CD14-positive monocyte (primary cell): ENCODE measurements at regions not wholly inside any gene's neighbourhood (a gene's known extent, or its start where the extent isn't known, plus 50 kb on each side); places are given as distances from the start of the nearest gene placed in this dataset.

ENCODE experiments used
- DNase-seq, 3 donors: peaks; one replicate each; pipeline ENCODE4 v3.0.0-alpha.2; 2011 to 2022
- H2AFZ ChIP-seq: 2 replicates; pipeline ENCODE4 v1.6.0; 2012; ENCODE audit warnings: mild to moderate bottlenecking, low read depth, low read length, inconsistent platforms; ENCODE audit not compliant: insufficient read depth, poor library complexity, severe bottlenecking
- H3K27ac ChIP-seq, 2 donors: 1 replicate in 1 of 2; 2 replicates in 1 of 2; pipeline ENCODE4 v1.5.1; 2012 to 2013; ENCODE audit warnings: low read length in 2 of 2, control low read depth in 1 of 2, inconsistent platforms in 1 of 2, low read depth in 1 of 2, mild to moderate bottlenecking in 1 of 2
- H3K27me3 ChIP-seq, 2 donors: one replicate each; pipeline versions ENCODE4 v1.6.0 to v1.6.1; 2011 to 2013; ENCODE audit warnings: low read length in 2 of 2; ENCODE audit not compliant: control insufficient read depth in 2 of 2, insufficient read depth in 2 of 2
- H3K36me3 ChIP-seq, 2 donors: replicated peaks in 1 of 2; 1 replicate in 1 of 2; 2 replicates in 1 of 2; pipeline versions ENCODE4 v1.5.1 to v1.6.1; 2012 to 2013; ENCODE audit warnings: low read length in 2 of 2, control low read depth in 1 of 2, inconsistent platforms in 1 of 2, mild to moderate bottlenecking in 1 of 2; ENCODE audit not compliant: insufficient read depth in 2 of 2, control insufficient read depth in 1 of 2
- H3K4me1 ChIP-seq, 2 donors: 1 replicate in 1 of 2; 2 replicates in 1 of 2; pipeline versions ENCODE4 v1.5.1 to v1.6.1; 2012 to 2013; ENCODE audit warnings: low read length in 2 of 2, control low read depth in 1 of 2, inconsistent platforms in 1 of 2, mild to moderate bottlenecking in 1 of 2, moderate library complexity in 1 of 2; ENCODE audit not compliant: insufficient read depth in 2 of 2, control insufficient read depth in 1 of 2
- H3K4me2 ChIP-seq: replicated peaks from 2 replicates; pipeline ENCODE3; 2012; ENCODE audit warnings: low read length, moderate library complexity, mild to moderate bottlenecking; ENCODE audit not compliant: poor library complexity, severe bottlenecking; ENCODE audit errors: extremely low read depth
- H3K4me3 ChIP-seq, 3 experiments: fragments of 200-600 bp in 1 of 3; sonication (generic) in 1 of 3; replicated peaks in 1 of 3; 1 replicate in 2 of 3; 2 replicates in 1 of 3; pipeline ENCODE4 v1.5.1; 2011 to 2013; ENCODE audit warnings: low read length in 3 of 3, mild to moderate bottlenecking in 3 of 3, control low read depth in 2 of 3, low read depth in 2 of 3, inconsistent platforms in 1 of 3, moderate library complexity in 1 of 3
- H3K79me2 ChIP-seq: 2 replicates; pipeline ENCODE4 v1.6.0; 2012; ENCODE audit warnings: mild to moderate bottlenecking, control low read depth, inconsistent platforms, low read length, moderate library complexity; ENCODE audit not compliant: insufficient read depth
- H3K9ac ChIP-seq: 2 replicates; pipeline ENCODE4 v1.6.0; 2017; ENCODE audit warnings: low read length, mild to moderate bottlenecking; ENCODE audit not compliant: insufficient read depth, poor library complexity, severe bottlenecking
- H3K9me3 ChIP-seq, 2 donors: replicated peaks in 1 of 2; 1 replicate in 1 of 2; 2 replicates in 1 of 2; pipeline versions ENCODE4 v1.5.1 to v1.6.1; 2012 to 2013; ENCODE audit warnings: low read length in 2 of 2, control low read depth in 1 of 2; ENCODE audit not compliant: control insufficient read depth in 1 of 2, insufficient read depth in 1 of 2
- H4K20me1 ChIP-seq: 2 replicates; pipeline ENCODE4 v1.6.0; 2012; ENCODE audit warnings: mild to moderate bottlenecking, low read length, control low read depth, moderate library complexity; ENCODE audit not compliant: insufficient read depth
- H3K27ac Mint-ChIP-seq, 7 donors: one replicate each; pipeline ENCODE4 v1.8.0; 2020; ENCODE audit warnings: mild to moderate bottlenecking in 7 of 7, mixed read lengths in 7 of 7, moderate library complexity in 6 of 7, inconsistent platforms in 2 of 7
- H3K27me3 Mint-ChIP-seq, 3 donors: one replicate each; pipeline ENCODE4 v1.8.0; 2021 to 2022; ENCODE audit warnings: low read depth in 3 of 3, mild to moderate bottlenecking in 3 of 3, mixed read lengths in 3 of 3, moderate library complexity in 3 of 3, inconsistent platforms in 1 of 3
- H3K36me3 Mint-ChIP-seq, 2 donors: one replicate each; pipeline ENCODE4 v1.8.0; 2020; ENCODE audit warnings: mixed read lengths in 2 of 2, inconsistent platforms in 1 of 2, mild to moderate bottlenecking in 1 of 2
- H3K4me1 Mint-ChIP-seq: one replicate; pipeline ENCODE4 v1.8.0; 2020; ENCODE audit warnings: mild to moderate bottlenecking, mixed read lengths
- H3K4me3 Mint-ChIP-seq, 2 donors: one replicate each; pipeline ENCODE4 v1.8.0; 2020; ENCODE audit warnings: mild to moderate bottlenecking in 2 of 2, mixed read lengths in 2 of 2, moderate library complexity in 1 of 2
- H3K9me3 Mint-ChIP-seq, 7 donors: one replicate each; pipeline ENCODE4 v1.8.0; 2020 to 2022; ENCODE audit warnings: mixed read lengths in 7 of 7, mild to moderate bottlenecking in 6 of 7, moderate library complexity in 6 of 7, inconsistent platforms in 2 of 7
- CTCF ChIP-seq: fragments of 200-600 bp; IDR thresholded peaks from one replicate; pipeline ENCODE4 v1.8.0; 2022; ENCODE audit warnings: antibody characterized with exemption, mild to moderate bottlenecking
- WGBS: methylation state at CpG from one replicate; pipeline ENCODE4 v1.1.5; 2013; ENCODE audit warnings: missing lambda C conversion rate; ENCODE audit not compliant: insufficient coverage; 5-methylcytosine and 5-hydroxymethylcytosine counted together
- intact Hi-C, 2 donors: fragments of 100-400 bp; cut with micrococcal nuclease; formaldehyde crosslinking; loops; one replicate each; pipeline versions ENCODE4 v1.15.0 to v1.15.1; 2023

GRCh38 chr3:193879099-193879863, 256.7 kb upstream of the HES1 start:
- Histone ChIP-seq H4K20me1 (no peaks in the 10 kb centered on the region), H3K36me3 (no peaks in the 10 kb centered on the region), H3K27ac (no peak overlapping the region), H3K9me3 (no peaks in the 10 kb centered on the region), H3K4me2 (no peak overlapping the region), H3K27me3 (no peaks in the 10 kb centered on the region), H3K4me3 (no peak overlapping the region), H2AFZ (peak overlapping the region; percentile 6), H3K9ac (no peak overlapping the region), H3K4me1 (peaks cover 0 to 4% of the 10 kb centered on the region in 2 donors), H3K79me2 (no peaks in the 10 kb centered on the region)
- Mint-ChIP-seq H3K27me3 (peaks cover 2 to 10% (median 7%) of the 10 kb centered on the region in 3 donors), H3K9me3 (no peaks in the 10 kb centered on the region), H3K36me3 (no peaks in the 10 kb centered on the region), H3K27ac (no peak overlapping the region), H3K4me3 (no peak overlapping the region), H3K4me1 (peaks cover 9% of the 10 kb centered on the region)
- intact Hi-C loops: no loop called here
- 56% methylated on average over 13 of the region's 13 CpGs for WGBS
- TF ChIP-seq CTCF: no peak
- no peak for DNase-seq

GRCh38 chr3:193879864-193880242, 256.1 kb upstream of the HES1 start:
- no peaks in the 10 kb centered on the region for H3K36me3 Mint-ChIP-seq
- Histone ChIP-seq H3K9me3 (no peaks in the 10 kb centered on the region), H3K27me3 (no peaks in the 10 kb centered on the region), H3K4me3 (no peak overlapping the region), H4K20me1 (no peaks in the 10 kb centered on the region), H3K9ac (no peak overlapping the region), H3K27ac (no peak overlapping the region), H2AFZ (no peak overlapping the region), H3K4me1 (peaks cover 0 to 4% of the 10 kb centered on the region in 2 donors), H3K36me3 (no peaks in the 10 kb centered on the region), H3K79me2 (no peaks in the 10 kb centered on the region), H3K4me2 (no peak overlapping the region)
- TF ChIP-seq CTCF: no peak
- peaks cover 2 to 10% (median 7%) of the 10 kb centered on the region in 3 donors for H3K27me3 Mint-ChIP-seq
- intact Hi-C loops: no loop called here
- H3K4me1 Mint-ChIP-seq: peaks cover 9% of the 10 kb centered on the region
- no peak overlapping the region for H3K27ac Mint-ChIP-seq
- H3K4me3 Mint-ChIP-seq: no peak overlapping the region
- no peak for DNase-seq
- 80% methylated on average over 1 of the region's 1 CpG for WGBS
- peaks cover 0 to 3% (median 0%) of the 10 kb centered on the region in 7 donors for H3K9me3 Mint-ChIP-seq
